Right renal pelvis (tissue), 4 donors: ENCODE measurements at regions not wholly inside any gene's neighbourhood (a gene's known extent, or its start where the extent isn't known, plus 50 kb on each side); places are given as distances from the start of the nearest gene placed in this dataset.

Experiments
- DNase-seq, 4 donors: peaks; one replicate each; pipeline ENCODE4 v3.0.0-alpha.2; 2013; ENCODE audit warnings: low read depth in 4 of 4, low spot score in 3 of 4, missing footprints in 1 of 4

GRCh38 chr10:8581521-8582225, 527.2 kb downstream of the GATA3 start:
- DNase-seq = peak in 2 of 4 donors; percentile 23 to 33

GRCh38 chr10:8583096-8583495, 528.6 kb downstream of the GATA3 start:
- no peak for DNase-seq

GRCh38 chr10:8584666-8585065, 530.2 kb downstream of the GATA3 start:
- DNase-seq = no peak

GRCh38 chr10:8586504-8586903, 532.0 kb downstream of the GATA3 start:
- DNase-seq = no peak

- no peak for DNase-seq
Measured at GRCh38 chr10:8588135-8588534, 533.6 kb downstream of the GATA3 start.

GRCh38 chr10:8590518-8590917, 536.0 kb downstream of the GATA3 start:
- no peak for DNase-seq

- DNase-seq = no peak
Measured at GRCh38 chr10:8591640-8592039, 537.2 kb downstream of the GATA3 start.

- no peak for DNase-seq
Measured at GRCh38 chr10:8594176-8594575, 539.7 kb downstream of the GATA3 start.

- no peak for DNase-seq
Measured at GRCh38 chr10:8594711-8595110, 540.2 kb downstream of the GATA3 start.

GRCh38 chr10:8595140-8595539, 540.7 kb downstream of the GATA3 start:
- no peak for DNase-seq

GRCh38 chr10:8596929-8597472, 542.5 kb downstream of the GATA3 start:
- no peak for DNase-seq

- DNase-seq = no peak
Measured at GRCh38 chr10:8600192-8600591, 545.7 kb downstream of the GATA3 start.

- no peak for DNase-seq
Measured at GRCh38 chr10:8602821-8603220, 548.3 kb downstream of the GATA3 start.

GRCh38 chr10:8614054-8614565, 559.6 kb downstream of the GATA3 start:
- DNase-seq = no peak

- DNase-seq = no peak
Measured at GRCh38 chr10:8615118-8615517, 560.6 kb downstream of the GATA3 start.

- no peak for DNase-seq
Measured at GRCh38 chr10:8616166-8616565, 561.7 kb downstream of the GATA3 start.

- no peak for DNase-seq
Measured at GRCh38 chr10:8617792-8618191, 563.3 kb downstream of the GATA3 start.

GRCh38 chr10:8618834-8619233, 564.3 kb downstream of the GATA3 start:
- DNase-seq = no peak

- DNase-seq = no peak
Measured at GRCh38 chr10:8628351-8628750, 573.9 kb downstream of the GATA3 start.

GRCh38 chr10:8633909-8634308, 579.4 kb downstream of the GATA3 start:
- no peak for DNase-seq

- DNase-seq = no peak
Measured at GRCh38 chr10:8636371-8636770, 581.9 kb downstream of the GATA3 start.

- peak in 2 of 4 donors; percentile 39 to 52 for DNase-seq
Measured at GRCh38 chr10:8637640-8638039, 583.2 kb downstream of the GATA3 start.
